ENCODE measurements at regions not wholly inside any gene's neighbourhood (a gene's known extent, or its start where the extent isn't known, plus 50 kb on each side); places are given as distances from the start of the nearest gene placed in this dataset.

DNA sequence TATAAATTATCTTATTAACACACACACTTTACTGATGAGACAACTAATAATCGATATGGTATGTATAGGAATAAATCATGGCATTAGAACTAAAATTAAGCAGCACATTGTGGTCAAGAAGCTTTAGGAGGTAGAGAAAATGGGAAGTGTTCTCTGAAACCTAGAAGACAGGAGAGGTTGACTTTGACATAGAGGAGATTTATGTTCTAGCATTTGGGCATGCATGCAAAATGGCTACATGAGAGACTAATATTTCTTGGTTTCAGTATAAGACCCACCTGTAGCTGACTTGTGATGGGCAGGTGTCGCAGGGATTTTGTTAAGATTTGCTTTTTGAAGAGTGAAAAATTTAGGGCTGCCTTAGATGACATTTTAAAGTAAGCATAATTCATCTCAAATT lies 209.7 kb upstream of the POU1F1 start:
- Histone ChIP-seq H3F3A (ENCODE audit: insufficient read depth, low read length, poor library complexity, severe bottlenecking) (no peaks in the 10 kb centered on the region), H3K9me3 (ENCODE audit: low read length) (no peaks in the 10 kb centered on the region), H3K4me3 (ENCODE audit: low read length) (no peak overlapping the region), H2AFZ (ENCODE audit: low read depth, low read length) (no peak overlapping the region), H3K9me2 (ENCODE audit: insufficient read depth, low read length) (no peaks in the 10 kb centered on the region), H4K20me1 (ENCODE audit: insufficient read depth) (no peaks in the 10 kb centered on the region), H3K27me3 (ENCODE audit: insufficient read depth, low read depth, low read length) (no peaks in the 10 kb centered on the region), H3K9ac (ENCODE audit: low read length) (no peak overlapping the region), H3K4me2 (ENCODE audit: low read length) (no peak overlapping the region), H3K79me2 (replicated peaks; ENCODE audit: insufficient read depth, low read length) (no peaks in the 10 kb centered on the region), H3K36me3 (ENCODE audit: insufficient read depth, low read length) (no peaks in the 10 kb centered on the region), H3K27ac (ENCODE audit: low read length) (no peak overlapping the region)
- TF ChIP-seq, protein P1, sequence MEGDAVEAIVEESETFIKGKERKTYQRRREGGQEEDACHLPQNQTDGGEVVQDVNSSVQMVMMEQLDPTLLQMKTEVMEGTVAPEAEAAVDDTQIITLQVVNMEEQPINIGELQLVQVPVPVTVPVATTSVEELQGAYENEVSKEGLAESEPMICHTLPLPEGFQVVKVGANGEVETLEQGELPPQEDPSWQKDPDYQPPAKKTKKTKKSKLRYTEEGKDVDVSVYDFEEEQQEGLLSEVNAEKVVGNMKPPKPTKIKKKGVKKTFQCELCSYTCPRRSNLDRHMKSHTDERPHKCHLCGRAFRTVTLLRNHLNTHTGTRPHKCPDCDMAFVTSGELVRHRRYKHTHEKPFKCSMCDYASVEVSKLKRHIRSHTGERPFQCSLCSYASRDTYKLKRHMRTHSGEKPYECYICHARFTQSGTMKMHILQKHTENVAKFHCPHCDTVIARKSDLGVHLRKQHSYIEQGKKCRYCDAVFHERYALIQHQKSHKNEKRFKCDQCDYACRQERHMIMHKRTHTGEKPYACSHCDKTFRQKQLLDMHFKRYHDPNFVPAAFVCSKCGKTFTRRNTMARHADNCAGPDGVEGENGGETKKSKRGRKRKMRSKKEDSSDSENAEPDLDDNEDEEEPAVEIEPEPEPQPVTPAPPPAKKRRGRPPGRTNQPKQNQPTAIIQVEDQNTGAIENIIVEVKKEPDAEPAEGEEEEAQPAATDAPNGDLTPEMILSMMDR (IDR thresholded peaks at IDR 0.05; ENCODE audit: poor library complexity, severe bottlenecking) = no peak
- TF ChIP-seq EZH2 (IDR thresholded peaks at IDR 0.05; ENCODE audit: borderline replicate concordance, insufficient read depth, low read length, poor library complexity, severe bottlenecking) (no peak), EP300 (conservative IDR thresholded peaks at IDR 0.05; ENCODE audit: poor library complexity, severe bottlenecking) (no peak), RAD21 (conservative IDR thresholded peaks at IDR 0.05) (no peak), POLR2AphosphoS5 (IDR thresholded peaks at IDR 0.05) (no peak), MXI1 (conservative IDR thresholded peaks at IDR 0.05; ENCODE audit: poor library complexity, severe bottlenecking) (no peak), TAF1 (IDR thresholded peaks at IDR 0.05; ENCODE audit: low read depth) (no peak), SMC3 (conservative IDR thresholded peaks at IDR 0.05; ENCODE audit: poor library complexity) (no peak)
- TF ChIP-seq, protein P2, sequence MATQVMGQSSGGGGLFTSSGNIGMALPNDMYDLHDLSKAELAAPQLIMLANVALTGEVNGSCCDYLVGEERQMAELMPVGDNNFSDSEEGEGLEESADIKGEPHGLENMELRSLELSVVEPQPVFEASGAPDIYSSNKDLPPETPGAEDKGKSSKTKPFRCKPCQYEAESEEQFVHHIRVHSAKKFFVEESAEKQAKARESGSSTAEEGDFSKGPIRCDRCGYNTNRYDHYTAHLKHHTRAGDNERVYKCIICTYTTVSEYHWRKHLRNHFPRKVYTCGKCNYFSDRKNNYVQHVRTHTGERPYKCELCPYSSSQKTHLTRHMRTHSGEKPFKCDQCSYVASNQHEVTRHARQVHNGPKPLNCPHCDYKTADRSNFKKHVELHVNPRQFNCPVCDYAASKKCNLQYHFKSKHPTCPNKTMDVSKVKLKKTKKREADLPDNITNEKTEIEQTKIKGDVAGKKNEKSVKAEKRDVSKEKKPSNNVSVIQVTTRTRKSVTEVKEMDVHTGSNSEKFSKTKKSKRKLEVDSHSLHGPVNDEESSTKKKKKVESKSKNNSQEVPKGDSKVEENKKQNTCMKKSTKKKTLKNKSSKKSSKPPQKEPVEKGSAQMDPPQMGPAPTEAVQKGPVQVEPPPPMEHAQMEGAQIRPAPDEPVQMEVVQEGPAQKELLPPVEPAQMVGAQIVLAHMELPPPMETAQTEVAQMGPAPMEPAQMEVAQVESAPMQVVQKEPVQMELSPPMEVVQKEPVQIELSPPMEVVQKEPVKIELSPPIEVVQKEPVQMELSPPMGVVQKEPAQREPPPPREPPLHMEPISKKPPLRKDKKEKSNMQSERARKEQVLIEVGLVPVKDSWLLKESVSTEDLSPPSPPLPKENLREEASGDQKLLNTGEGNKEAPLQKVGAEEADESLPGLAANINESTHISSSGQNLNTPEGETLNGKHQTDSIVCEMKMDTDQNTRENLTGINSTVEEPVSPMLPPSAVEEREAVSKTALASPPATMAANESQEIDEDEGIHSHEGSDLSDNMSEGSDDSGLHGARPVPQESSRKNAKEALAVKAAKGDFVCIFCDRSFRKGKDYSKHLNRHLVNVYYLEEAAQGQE (IDR thresholded peaks at IDR 0.05; ENCODE audit: borderline replicate concordance) = no peak

DNA sequence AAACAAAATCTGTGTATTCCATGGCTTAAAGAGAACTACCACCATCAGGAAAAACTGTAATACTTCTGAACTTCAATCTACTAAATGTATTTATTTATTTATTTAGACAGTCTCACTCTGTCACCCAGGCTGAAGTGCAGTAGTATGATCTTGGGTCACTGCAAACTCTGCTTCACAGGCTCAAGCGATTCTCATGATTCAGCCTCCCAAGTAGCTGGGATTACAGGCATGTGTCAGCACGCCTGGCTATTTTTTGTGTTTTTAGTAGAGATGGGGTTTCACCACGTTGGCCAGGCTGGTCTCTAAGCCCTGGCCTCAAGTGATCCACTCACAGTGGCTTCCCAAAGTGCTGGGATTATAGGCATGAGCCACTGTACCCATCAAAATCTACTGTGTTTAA lies 202.3 kb upstream of the POU1F1 start:
- Histone ChIP-seq H3K79me2 (replicated peaks; ENCODE audit: insufficient read depth, low read length) (no peaks in the 10 kb centered on the region), H3K4me2 (ENCODE audit: low read length) (no peak overlapping the region), H3K9me3 (ENCODE audit: low read length) (no peaks in the 10 kb centered on the region), H3K27ac (ENCODE audit: low read length) (no peak overlapping the region), H4K20me1 (ENCODE audit: insufficient read depth) (no peaks in the 10 kb centered on the region), H3K27me3 (ENCODE audit: insufficient read depth, low read depth, low read length) (no peaks in the 10 kb centered on the region), H3K4me3 (ENCODE audit: low read length) (no peak overlapping the region), H3K9me2 (ENCODE audit: insufficient read depth, low read length) (no peaks in the 10 kb centered on the region), H2AFZ (ENCODE audit: low read depth, low read length) (no peak overlapping the region), H3K9ac (ENCODE audit: low read length) (no peak overlapping the region), H3K36me3 (ENCODE audit: insufficient read depth, low read length) (no peaks in the 10 kb centered on the region), H3F3A (ENCODE audit: insufficient read depth, low read length, poor library complexity, severe bottlenecking) (no peaks in the 10 kb centered on the region)
- TF ChIP-seq MXI1 (conservative IDR thresholded peaks at IDR 0.05; ENCODE audit: poor library complexity, severe bottlenecking) (no peak), POLR2AphosphoS5 (IDR thresholded peaks at IDR 0.05) (no peak), EP300 (conservative IDR thresholded peaks at IDR 0.05; ENCODE audit: poor library complexity, severe bottlenecking) (no peak)
- TF ChIP-seq, protein P1 (IDR thresholded peaks at IDR 0.05; ENCODE audit: poor library complexity, severe bottlenecking) = no peak
- TF ChIP-seq, protein P2 (IDR thresholded peaks at IDR 0.05; ENCODE audit: borderline replicate concordance) = no peak

Data from neural cell (in vitro differentiated cells).